ENCODE measurements at regions not wholly inside any gene's neighbourhood (a gene's known extent, or its start where the extent isn't known, plus 50 kb on each side); places are given as distances from the start of the nearest gene placed in this dataset.

DNA sequence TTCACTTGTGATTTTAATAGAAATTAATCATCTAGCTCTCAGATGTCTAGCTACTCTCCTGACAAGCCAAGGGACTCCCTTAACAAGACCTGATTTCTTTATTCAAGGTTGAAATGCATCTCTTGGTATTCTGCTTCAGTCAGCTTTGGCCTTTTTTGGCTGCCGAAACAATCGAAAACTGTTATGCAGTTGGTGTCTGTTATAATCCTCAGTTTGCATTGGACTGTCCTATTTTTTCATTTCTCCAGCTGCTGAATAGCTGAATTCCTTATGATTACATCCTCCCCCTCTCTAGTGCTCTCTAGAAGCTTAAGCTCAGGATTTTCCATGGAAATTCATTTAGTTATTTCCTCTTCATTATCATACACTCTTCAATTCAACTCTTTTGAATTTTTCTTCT is 177.2 kb downstream of the TRIML1 start:
- no peak for TF ChIP-seq POLR2AphosphoS5 (IDR thresholded peaks at IDR 0.05)
- TF ChIP-seq, protein P1, sequence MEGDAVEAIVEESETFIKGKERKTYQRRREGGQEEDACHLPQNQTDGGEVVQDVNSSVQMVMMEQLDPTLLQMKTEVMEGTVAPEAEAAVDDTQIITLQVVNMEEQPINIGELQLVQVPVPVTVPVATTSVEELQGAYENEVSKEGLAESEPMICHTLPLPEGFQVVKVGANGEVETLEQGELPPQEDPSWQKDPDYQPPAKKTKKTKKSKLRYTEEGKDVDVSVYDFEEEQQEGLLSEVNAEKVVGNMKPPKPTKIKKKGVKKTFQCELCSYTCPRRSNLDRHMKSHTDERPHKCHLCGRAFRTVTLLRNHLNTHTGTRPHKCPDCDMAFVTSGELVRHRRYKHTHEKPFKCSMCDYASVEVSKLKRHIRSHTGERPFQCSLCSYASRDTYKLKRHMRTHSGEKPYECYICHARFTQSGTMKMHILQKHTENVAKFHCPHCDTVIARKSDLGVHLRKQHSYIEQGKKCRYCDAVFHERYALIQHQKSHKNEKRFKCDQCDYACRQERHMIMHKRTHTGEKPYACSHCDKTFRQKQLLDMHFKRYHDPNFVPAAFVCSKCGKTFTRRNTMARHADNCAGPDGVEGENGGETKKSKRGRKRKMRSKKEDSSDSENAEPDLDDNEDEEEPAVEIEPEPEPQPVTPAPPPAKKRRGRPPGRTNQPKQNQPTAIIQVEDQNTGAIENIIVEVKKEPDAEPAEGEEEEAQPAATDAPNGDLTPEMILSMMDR (IDR thresholded peaks at IDR 0.05 in 8 of 11, conservative IDR thresholded peaks at IDR 0.05 in 3 of 11), result no peak
- no peak for TF ChIP-seq POLR2A (IDR thresholded peaks at IDR 0.05)

Measured in spleen (tissue), 7 donors.